ENCODE measurements at regions not wholly inside any gene's neighbourhood (a gene's known extent, or its start where the extent isn't known, plus 50 kb on each side); places are given as distances from the start of the nearest gene placed in this dataset.

DNA sequence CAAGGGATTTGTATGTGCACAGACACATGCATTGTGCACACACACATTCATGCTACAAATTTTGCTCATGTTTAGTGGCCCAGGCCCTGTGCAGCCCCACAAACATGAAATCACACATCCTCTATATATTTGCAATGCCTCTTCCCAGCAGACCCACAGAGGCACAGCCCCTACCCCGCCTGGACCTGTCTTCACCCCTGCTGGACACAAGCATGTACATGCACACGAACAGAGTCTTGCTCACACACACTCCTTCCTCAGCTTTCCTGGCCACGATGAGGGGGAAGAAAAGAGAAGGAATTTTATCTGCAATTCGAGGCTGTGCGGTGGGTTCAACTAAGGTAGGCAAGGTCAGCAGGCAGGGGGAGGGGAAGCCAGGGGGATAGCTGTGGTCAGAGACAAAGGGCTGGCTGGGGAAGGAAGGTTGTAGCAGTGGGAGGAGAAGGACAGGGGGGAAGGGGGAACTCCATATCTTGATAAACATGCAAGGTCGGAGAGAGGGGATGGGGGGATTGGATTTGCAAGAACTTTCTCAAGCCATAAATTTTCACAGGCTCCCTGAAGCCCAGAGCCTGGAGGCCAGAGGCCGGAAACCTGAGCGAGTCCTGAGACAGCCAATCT is 156.4 kb downstream of the EFNB1 start:
- FAIRE-seq (no peak), DNase-seq (ENCODE audit: insufficient read length, low spot score) (no peak)
- TF ChIP-seq, protein P1, sequence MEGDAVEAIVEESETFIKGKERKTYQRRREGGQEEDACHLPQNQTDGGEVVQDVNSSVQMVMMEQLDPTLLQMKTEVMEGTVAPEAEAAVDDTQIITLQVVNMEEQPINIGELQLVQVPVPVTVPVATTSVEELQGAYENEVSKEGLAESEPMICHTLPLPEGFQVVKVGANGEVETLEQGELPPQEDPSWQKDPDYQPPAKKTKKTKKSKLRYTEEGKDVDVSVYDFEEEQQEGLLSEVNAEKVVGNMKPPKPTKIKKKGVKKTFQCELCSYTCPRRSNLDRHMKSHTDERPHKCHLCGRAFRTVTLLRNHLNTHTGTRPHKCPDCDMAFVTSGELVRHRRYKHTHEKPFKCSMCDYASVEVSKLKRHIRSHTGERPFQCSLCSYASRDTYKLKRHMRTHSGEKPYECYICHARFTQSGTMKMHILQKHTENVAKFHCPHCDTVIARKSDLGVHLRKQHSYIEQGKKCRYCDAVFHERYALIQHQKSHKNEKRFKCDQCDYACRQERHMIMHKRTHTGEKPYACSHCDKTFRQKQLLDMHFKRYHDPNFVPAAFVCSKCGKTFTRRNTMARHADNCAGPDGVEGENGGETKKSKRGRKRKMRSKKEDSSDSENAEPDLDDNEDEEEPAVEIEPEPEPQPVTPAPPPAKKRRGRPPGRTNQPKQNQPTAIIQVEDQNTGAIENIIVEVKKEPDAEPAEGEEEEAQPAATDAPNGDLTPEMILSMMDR (IDR thresholded peaks at IDR 0.05; ENCODE audit: insufficient read depth, missing control alignments) = no peak

DNA sequence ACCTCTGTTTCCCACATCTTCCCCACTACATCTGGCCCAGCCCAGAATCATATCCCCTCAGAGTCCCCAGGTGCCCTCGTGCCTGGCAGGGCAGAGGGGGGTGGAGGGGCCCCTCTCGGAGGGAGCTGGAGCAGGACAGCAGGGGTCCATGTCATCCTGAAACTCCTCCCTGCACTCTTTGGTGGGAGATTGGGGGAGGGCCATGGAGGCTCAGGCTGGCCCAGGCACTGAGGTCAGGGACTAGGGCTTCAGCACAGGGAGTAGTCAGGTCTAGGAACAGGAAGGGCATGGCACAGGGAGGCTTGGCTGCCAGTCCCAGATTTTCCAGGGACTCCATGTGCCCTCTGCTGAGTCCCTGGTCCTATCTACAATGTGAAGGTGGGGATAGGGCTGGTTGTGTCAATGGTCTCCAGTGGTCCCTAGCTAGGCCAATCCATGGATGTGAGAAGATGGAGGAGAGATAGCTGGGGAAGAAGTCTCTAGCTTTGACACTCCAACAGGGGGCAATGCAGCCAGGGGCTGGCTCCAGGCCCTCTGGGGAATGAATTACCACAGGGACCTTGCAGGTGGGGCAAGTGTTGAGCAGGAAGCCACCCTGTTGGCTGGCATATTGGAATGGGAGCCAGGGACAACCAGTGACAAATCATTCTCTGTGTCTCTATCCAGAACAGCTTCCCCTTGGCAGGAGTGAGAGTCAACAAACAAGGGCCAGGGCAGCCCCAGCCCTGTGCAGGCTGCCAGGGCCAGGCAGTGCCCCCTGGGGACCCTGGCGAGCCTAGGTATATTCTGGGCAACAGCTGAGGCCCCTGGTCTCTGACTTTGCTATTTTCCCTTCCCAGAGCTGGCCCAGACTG is 154.4 kb downstream of the EFNB1 start:
- FAIRE-seq = no peak
- DNase-seq (ENCODE audit: insufficient read length, low spot score) = no peak
- TF ChIP-seq, protein P1 (IDR thresholded peaks at IDR 0.05; ENCODE audit: insufficient read depth, missing control alignments) = no peak

- TF ChIP-seq, protein P1 (IDR thresholded peaks at IDR 0.05; ENCODE audit: insufficient read depth, missing control alignments) = no peak
- no peak for FAIRE-seq
Observed at GRCh38 chrX:68982476-68982875, 153.7 kb downstream of the EFNB1 start.

DNA sequence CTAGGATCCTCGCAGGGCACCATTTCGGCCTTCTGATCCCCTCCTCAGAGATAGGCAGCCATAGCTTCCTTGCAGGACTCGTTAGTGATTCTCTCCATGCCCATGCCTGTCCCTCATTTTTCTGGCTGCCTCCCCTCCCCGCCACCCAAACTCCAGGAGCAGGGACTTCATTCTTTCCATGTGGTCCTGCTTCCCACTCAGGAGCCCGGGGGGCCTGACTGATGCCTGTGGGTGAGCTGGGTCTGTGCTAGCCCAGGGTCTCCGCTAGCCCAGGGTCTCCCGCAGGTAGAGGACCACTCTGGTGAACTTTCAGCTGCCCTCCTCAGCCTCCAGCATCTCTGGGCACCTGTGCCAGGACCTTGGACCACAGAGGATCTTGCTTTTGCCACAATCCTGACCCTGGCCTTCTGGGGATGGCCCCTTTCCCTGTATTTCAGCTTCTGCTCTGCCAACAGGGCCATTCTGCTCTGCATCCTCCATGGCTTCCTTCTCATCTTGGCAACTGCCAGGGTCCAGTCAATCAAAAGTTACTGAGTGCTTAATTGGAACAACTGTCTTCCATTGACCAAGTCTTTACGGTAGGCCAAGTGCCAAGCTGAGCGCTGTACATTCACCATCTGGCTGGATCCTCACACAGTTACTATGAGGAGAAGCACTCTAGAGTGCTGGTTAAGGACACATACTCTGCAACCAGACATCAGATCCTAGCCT is 152.2 kb downstream of the EFNB1 start:
- DNase-seq (ENCODE audit: insufficient read length, low spot score) (no peak), FAIRE-seq (no peak)
- TF ChIP-seq, protein P1 (IDR thresholded peaks at IDR 0.05; ENCODE audit: insufficient read depth, missing control alignments) = no peak

More at GRCh38 chrX:68982476-68982875, 153.7 kb downstream of the EFNB1 start:
- no peak for DNase-seq (ENCODE audit: insufficient read length, low spot score)

DNA sequence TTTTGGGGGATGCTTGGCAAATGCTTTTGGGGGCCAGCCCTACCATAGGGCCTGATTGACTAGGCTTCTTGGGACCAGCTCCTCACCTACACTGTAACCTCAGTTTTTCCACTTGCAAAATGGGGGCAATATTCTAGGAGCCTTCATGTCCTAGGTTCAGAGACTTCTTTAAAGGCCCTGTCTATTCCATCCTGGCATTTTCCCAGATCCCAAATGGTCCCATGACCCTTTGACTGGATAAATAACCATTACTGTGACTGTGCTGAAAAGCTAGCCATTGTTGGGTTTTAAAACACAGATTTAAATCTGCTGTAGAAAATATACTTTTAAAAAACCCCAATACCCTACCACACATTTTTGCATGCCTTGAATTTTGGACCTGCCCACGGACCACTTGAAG is 149.8 kb downstream of the EFNB1 start:
- DNase-seq (ENCODE audit: insufficient read length, low spot score) = no peak
- FAIRE-seq = no peak
- TF ChIP-seq, protein P1 (IDR thresholded peaks at IDR 0.05; ENCODE audit: insufficient read depth, missing control alignments) = no peak

DNA sequence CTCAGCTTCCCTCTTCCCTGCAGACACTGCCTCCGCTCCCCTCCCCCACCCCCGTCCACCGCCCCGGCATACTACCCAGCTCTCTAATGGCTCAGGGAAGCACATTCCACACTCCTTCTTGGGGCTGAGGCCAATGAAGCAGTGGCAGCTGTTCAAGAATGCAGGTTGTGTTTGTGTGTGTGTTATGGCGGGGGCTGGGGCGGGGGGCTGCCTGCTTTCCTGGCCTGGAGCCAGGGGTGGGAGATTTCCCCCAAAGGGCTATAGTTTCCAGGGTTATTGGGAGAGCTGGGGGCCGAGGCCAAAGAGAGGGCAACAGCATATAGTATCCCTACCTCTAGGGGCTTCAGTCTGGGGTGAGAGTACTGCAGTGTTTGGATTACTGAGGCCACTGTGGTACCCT is 149.4 kb downstream of the EFNB1 start:
- FAIRE-seq (no peak), DNase-seq (ENCODE audit: insufficient read length, low spot score) (no peak)
- TF ChIP-seq, protein P1 (IDR thresholded peaks at IDR 0.05; ENCODE audit: insufficient read depth, missing control alignments) = no peak
